ENCODE measurements at regions not wholly inside any gene's neighbourhood (a gene's known extent, or its start where the extent isn't known, plus 50 kb on each side); places are given as distances from the start of the nearest gene placed in this dataset.
A peak's percentile ranks its signal among the peaks of the same experiment; 100 is the strongest.
"Not testable (repeated sequence)": the region's sequence is repeated elsewhere in the genome, so short reads cannot be mapped to it uniquely, and the experiment has no call there.

DNA sequence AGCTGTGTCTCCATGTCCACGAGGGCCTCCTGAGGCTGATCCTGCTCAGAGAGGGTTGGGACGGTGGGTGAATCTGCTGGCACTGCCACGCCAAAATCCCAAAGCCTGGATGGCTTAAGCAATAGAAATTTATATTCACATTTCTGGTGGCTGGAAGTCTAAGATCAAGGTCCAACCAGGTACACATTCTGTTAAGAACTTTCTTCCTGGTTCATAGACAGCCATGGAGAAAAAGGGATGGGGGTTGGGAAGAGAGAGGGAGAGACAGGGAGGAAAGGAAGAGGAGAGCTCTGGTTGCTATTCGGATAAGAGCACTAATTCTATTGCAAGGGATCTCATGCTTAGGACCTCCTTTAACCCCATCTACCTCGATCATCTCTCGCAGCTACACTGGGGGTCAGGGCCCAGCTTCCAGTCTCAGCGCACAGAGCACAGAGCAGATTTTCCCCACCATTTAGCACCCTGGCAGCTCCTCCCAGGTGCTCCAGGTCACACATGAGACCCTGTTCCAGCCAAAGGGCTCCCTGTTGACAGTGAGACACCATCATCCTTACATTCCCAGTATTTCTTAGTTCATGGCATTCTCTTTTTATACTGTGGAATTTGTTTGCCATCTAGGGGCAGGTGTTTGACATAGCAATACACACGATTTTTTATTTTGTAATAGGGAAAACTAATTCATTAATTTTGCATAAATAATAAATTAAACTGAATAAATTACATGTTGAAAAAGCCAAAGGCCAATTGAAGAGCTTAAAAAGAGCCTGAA, 615.6 kb downstream of the RPIA start:
- H3K27me3 ChIP-seq; H3K27ac ChIP-seq; H3K4me3 ChIP-seq; H3K36me3 ChIP-seq; H3K9me3 ChIP-seq (replicated peaks in 1 of 11); H3K9ac ChIP-seq; H3K4me2 ChIP-seq; H4K20me1 ChIP-seq: not testable (repeated sequence)
- H3K4me1 ChIP-seq: peaks cover 0 to 12% (median 6%) of the 10 kb centered on the region in 10 experiments; a peak in 9 of 20 replicates

GRCh38 chr2:89318990-89319389, 627.5 kb downstream of the RPIA start:
- not testable (repeated sequence) for H3K4me3 ChIP-seq; H3K9ac ChIP-seq; H3K4me1 ChIP-seq; H3K4me2 ChIP-seq; H3K9me3 ChIP-seq (replicated peaks in 1 of 11); H3K36me3 ChIP-seq; H3K27ac ChIP-seq; H4K20me1 ChIP-seq; H3K27me3 ChIP-seq

DNA sequence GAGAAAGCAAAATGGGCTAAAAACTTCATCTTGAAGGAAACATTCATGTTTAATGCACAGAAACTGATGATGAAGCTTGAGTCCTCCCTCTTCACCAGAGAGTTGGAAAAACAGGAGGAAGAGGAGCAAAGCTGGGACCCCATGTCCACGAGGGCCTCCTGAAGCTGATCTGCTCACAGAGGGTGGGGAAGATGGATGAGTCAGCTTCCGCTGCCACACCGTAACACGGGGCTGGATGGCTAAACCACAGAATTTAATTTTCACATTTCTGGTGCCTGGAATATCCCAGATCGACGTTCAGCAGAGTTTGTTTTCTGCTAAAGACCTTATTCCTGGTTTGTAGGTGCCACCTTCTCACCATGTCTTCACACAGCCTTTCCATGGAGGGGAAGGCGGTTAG, 634.4 kb downstream of the RPIA start:
- H3K4me1 ChIP-seq; H3K27me3 ChIP-seq; H3K4me3 ChIP-seq; H3K9me3 ChIP-seq (replicated peaks in 1 of 11); H3K9ac ChIP-seq; H3K27ac ChIP-seq; H3K36me3 ChIP-seq; H4K20me1 ChIP-seq: not testable (repeated sequence)
- H3K4me2 ChIP-seq: peak overlapping the region in 4 of 11 experiments; percentile 30 to 44 (median 41); a peak in 5 of 22 replicates

- not testable (repeated sequence) for H3K36me3 ChIP-seq; H3K4me1 ChIP-seq; H3K9me3 ChIP-seq (replicated peaks in 1 of 11); H3K27ac ChIP-seq; H3K4me2 ChIP-seq; H3K27me3 ChIP-seq; H3K4me3 ChIP-seq; H3K9ac ChIP-seq; H4K20me1 ChIP-seq
Observed at GRCh38 chr2:89326455-89326854, 635.0 kb downstream of the RPIA start.

GRCh38 chr2:89328790-89329189, 637.3 kb downstream of the RPIA start:
- H3K4me3 ChIP-seq; H3K27ac ChIP-seq; H3K36me3 ChIP-seq; H3K4me2 ChIP-seq; H3K9me3 ChIP-seq (replicated peaks in 1 of 11); H3K27me3 ChIP-seq; H3K4me1 ChIP-seq; H3K9ac ChIP-seq; H4K20me1 ChIP-seq: not testable (repeated sequence)

Data from BLaER1 treated with 17β-estradiol and CSF1 and Interleukin-3, amounts not matched to agents 10 nM and 100 nM (cell line).